Aorta (tissue), 5 donors: ENCODE measurements at regions not wholly inside any gene's neighbourhood (a gene's known extent, or its start where the extent isn't known, plus 50 kb on each side); places are given as distances from the start of the nearest gene placed in this dataset.
"Not testable (repeated sequence)": the region's sequence is repeated elsewhere in the genome, so short reads cannot be mapped to it uniquely, and the experiment has no call there.

Source experiments
- ATAC-seq: fragments of 200-7000 bp; cut with Tn5 transposase; one replicate; pipeline ENCODE4 v1.9.1; 2022; ENCODE audit warnings: moderate library complexity; ENCODE audit not compliant: low FRiP score
- DNase-seq, 2 donors: peaks; one replicate each; pipeline ENCODE4 v3.0.0-alpha.2; 2020
- H3K27ac ChIP-seq, 2 donors: one replicate each; pipeline ENCODE4 v1.5.1; 2013; ENCODE audit warnings: low read length in 2 of 2, mild to moderate bottlenecking in 2 of 2, moderate library complexity in 2 of 2, control low read depth in 1 of 2, inconsistent platforms in 1 of 2, low read depth in 1 of 2
- H3K27me3 ChIP-seq, 2 donors: one replicate each; pipeline ENCODE4 v1.6.1; 2013; ENCODE audit warnings: control low read depth in 1 of 2, low read length in 1 of 2, mild to moderate bottlenecking in 1 of 2, moderate library complexity in 1 of 2; ENCODE audit not compliant: insufficient read depth in 2 of 2, control insufficient read depth in 1 of 2
- H3K36me3 ChIP-seq, 2 donors: one replicate each; pipeline ENCODE4 v1.6.1; 2013; ENCODE audit warnings: control low read depth in 1 of 2, low read length in 1 of 2, mild to moderate bottlenecking in 1 of 2; ENCODE audit not compliant: insufficient read depth in 2 of 2, control insufficient read depth in 1 of 2
- H3K4me1 ChIP-seq, 2 donors: one replicate each; pipeline ENCODE4 v1.6.1; 2013; ENCODE audit warnings: low read length in 2 of 2, control low read depth in 1 of 2, mild to moderate bottlenecking in 1 of 2, moderate library complexity in 1 of 2; ENCODE audit not compliant: insufficient read depth in 2 of 2, control insufficient read depth in 1 of 2
- H3K4me3 ChIP-seq, 2 donors: one replicate each; pipeline ENCODE4 v1.5.1; 2013; ENCODE audit warnings: low read length in 2 of 2, control low read depth in 1 of 2, mild to moderate bottlenecking in 1 of 2
- H3K9me3 ChIP-seq: one replicate; pipeline ENCODE4 v1.6.1; 2013; ENCODE audit warnings: mild to moderate bottlenecking, low read length; ENCODE audit not compliant: control insufficient read depth
- WGBS, 2 donors: extraction: QIAGEN DNeasy Blood & Tissue Kit; methylation state at CpG; one replicate each; pipeline ENCODE4 v1.1.7; 2013; 5-methylcytosine and 5-hydroxymethylcytosine counted together
- intact Hi-C, 2 donors: fragments of 100-400 bp; cut with DNase I; formaldehyde crosslinking; loops; one replicate each; pipeline versions ENCODE4 v1.14.2 to v1.15.0; 2022
- donor health status: healthy with polysubstance abuse.
- donor health status: Bipolar disorder and iron deficiency.
- donor health status: DM: no; HTN: no; CAD: no.
- donor health status: DM: no; HTN: no; CAD: no.
- donor health status: DM: yes; HTN: yes; CAD: no.

- no peaks in the 10 kb centered on the region for H3K4me1 ChIP-seq
- no peak for DNase-seq
- H3K9me3 ChIP-seq = no peaks in the 10 kb centered on the region
- no peak overlapping the region for H3K4me3 ChIP-seq
- intact Hi-C loops = no loop called here
- H3K36me3 ChIP-seq = no peaks in the 10 kb centered on the region
- 59 to 67% methylated on average over 1 of the region's 1 CpG for WGBS, 2 donors
- no peak for ATAC-seq
- H3K27ac ChIP-seq = no peak overlapping the region
- H3K27me3 ChIP-seq = no peaks in the 10 kb centered on the region
These were observed 384.5 kb downstream of the HGF start for GRCh38 chr7:81385370-81385769.

GRCh38 chr7:81383846-81384245, 386.0 kb downstream of the HGF start:
- no peak for DNase-seq
- H3K4me3 ChIP-seq = no peak overlapping the region
- no peaks in the 10 kb centered on the region for H3K36me3 ChIP-seq
- H3K4me1 ChIP-seq = no peaks in the 10 kb centered on the region
- intact Hi-C loops = no loop called here
- no peaks in the 10 kb centered on the region for H3K9me3 ChIP-seq
- no peak overlapping the region for H3K27ac ChIP-seq
- 49 to 62% methylated on average over 2 of the region's 2 CpGs for WGBS, 2 donors
- no peaks in the 10 kb centered on the region for H3K27me3 ChIP-seq
- ATAC-seq = no peak

- intact Hi-C loops, H3K27ac ChIP-seq, H3K27me3 ChIP-seq, H3K36me3 ChIP-seq, H3K9me3 ChIP-seq, H3K4me1 ChIP-seq, DNase-seq, H3K4me3 ChIP-seq, ATAC-seq: not testable (repeated sequence)
These were observed 395.2 kb downstream of the HGF start for GRCh38 chr7:81374641-81375040.

- DNase-seq = no peak
- H3K4me1 ChIP-seq = peaks cover 0 to 2% of the 10 kb centered on the region in 2 donors
- no peak for ATAC-seq
- H3K36me3 ChIP-seq = no peaks in the 10 kb centered on the region
- intact Hi-C loops = no loop called here
- H3K9me3 ChIP-seq = no peaks in the 10 kb centered on the region
- no peak overlapping the region for H3K4me3 ChIP-seq
- WGBS, 2 donors = 49 to 70% methylated on average over 1 of the region's 1 CpG
- no peaks in the 10 kb centered on the region for H3K27me3 ChIP-seq
- H3K27ac ChIP-seq = no peak overlapping the region
These were observed 399.0 kb downstream of the HGF start for GRCh38 chr7:81370822-81371221.

- 85 to 86% methylated on average over 3 of the region's 3 CpGs for WGBS, 2 donors
- H3K36me3 ChIP-seq = no peaks in the 10 kb centered on the region
- no peaks in the 10 kb centered on the region for H3K27me3 ChIP-seq
- intact Hi-C loops = no loop called here
- H3K4me3 ChIP-seq = no peak overlapping the region
- H3K9me3 ChIP-seq = no peaks in the 10 kb centered on the region
- DNase-seq (peak in 1 of 2 donors; percentile 55), ATAC-seq (peak; percentile 75)
- H3K4me1 ChIP-seq = peaks cover 0 to 2% of the 10 kb centered on the region in 2 donors
- no peak overlapping the region for H3K27ac ChIP-seq
These were observed 402.4 kb downstream of the HGF start for GRCh38 chr7:81367326-81367931.

- no peak for ATAC-seq
- Histone ChIP-seq H3K4me1 (peaks cover 0 to 2% of the 10 kb centered on the region in 2 donors), H3K27ac (no peak overlapping the region), H3K4me3 (no peak overlapping the region), H3K9me3 (no peaks in the 10 kb centered on the region), H3K36me3 (no peaks in the 10 kb centered on the region), H3K27me3 (no peaks in the 10 kb centered on the region)
- no peak for DNase-seq
- intact Hi-C loops = no loop called here
These were observed 403.3 kb downstream of the HGF start for GRCh38 chr7:81366546-81366945.

GRCh38 chr7:81361769-81362312, 408.0 kb downstream of the HGF start:
- Histone ChIP-seq H3K4me1 (no peaks in the 10 kb centered on the region), H3K9me3 (no peaks in the 10 kb centered on the region), H3K27ac (no peak overlapping the region), H3K4me3 (no peak overlapping the region), H3K36me3 (no peaks in the 10 kb centered on the region), H3K27me3 (no peaks in the 10 kb centered on the region)
- ATAC-seq = no peak
- DNase-seq = no peak
- WGBS, 2 donors = 23 to 41% methylated on average over 2 of the region's 2 CpGs
- intact Hi-C loops = no loop called here

- 54 to 75% methylated on average over 2 of the region's 2 CpGs for WGBS, 2 donors
- DNase-seq = no peak
- Histone ChIP-seq H3K36me3 (no peaks in the 10 kb centered on the region), H3K9me3 (no peaks in the 10 kb centered on the region), H3K27me3 (peaks cover 0 to 3% of the 10 kb centered on the region in 2 donors), H3K27ac (no peak overlapping the region), H3K4me1 (no peaks in the 10 kb centered on the region), H3K4me3 (no peak overlapping the region)
- intact Hi-C loops = no loop called here
- no peak for ATAC-seq
These were observed 413.9 kb downstream of the HGF start for GRCh38 chr7:81355911-81356310.

- Histone ChIP-seq H3K4me1 (no peaks in the 10 kb centered on the region), H3K27me3 (no peaks in the 10 kb centered on the region), H3K36me3 (no peaks in the 10 kb centered on the region), H3K9me3 (no peaks in the 10 kb centered on the region), H3K27ac (no peak overlapping the region), H3K4me3 (no peak overlapping the region)
- no peak for DNase-seq
- ATAC-seq = no peak
- 59 to 68% methylated on average over 5 of the region's 5 CpGs for WGBS, 2 donors
- intact Hi-C loops = no loop called here
These were observed 420.8 kb downstream of the HGF start for GRCh38 chr7:81349044-81349443.
